ENCODE measurements at regions not wholly inside any gene's neighbourhood (a gene's known extent, or its start where the extent isn't known, plus 50 kb on each side); places are given as distances from the start of the nearest gene placed in this dataset.

DNA sequence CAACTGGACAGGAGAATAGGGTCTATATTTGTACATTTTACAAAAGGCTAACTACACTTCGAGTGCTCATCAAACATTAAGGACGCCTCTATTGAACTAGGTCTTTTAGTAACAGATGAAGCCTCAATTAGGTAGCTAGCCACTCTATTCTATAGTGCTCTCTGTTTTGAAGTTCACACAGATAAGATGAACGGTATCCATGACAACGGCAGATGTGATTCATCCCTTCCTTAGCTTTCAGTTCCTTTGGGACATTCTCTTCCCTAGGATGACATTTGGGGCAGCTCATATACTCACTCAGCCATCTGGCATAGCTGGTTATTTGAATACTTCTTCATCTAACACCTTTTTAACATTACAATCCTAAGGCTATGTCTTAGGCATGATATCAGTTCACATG lies 62.4 kb upstream of the WDFY3 start:
- Histone ChIP-seq H3K4me3 (replicated peaks in 1 of 3; ENCODE audit: insufficient read depth in 1 of 3, low read depth in 1 of 3, low read length in 3 of 3) (no peak overlapping the region), H3K27ac (ENCODE audit: insufficient read depth, low read depth, low read length) (no peak overlapping the region), H2AFZ (ENCODE audit: low read depth, low read length) (no peak overlapping the region), H3K9me1 (replicated peaks; ENCODE audit: control insufficient read depth, extremely low read depth, insufficient read depth, low read length) (no peaks in the 10 kb centered on the region), H3K9ac (replicated peaks; ENCODE audit: extremely low read depth, insufficient read depth, low read length) (no peak overlapping the region), H3K4me1 (ENCODE audit: control insufficient read depth, extremely low read depth, insufficient read depth, low read length) (no peaks in the 10 kb centered on the region), H4K20me1 (replicated peaks; ENCODE audit: control insufficient read depth, extremely low read depth, insufficient read depth, low read length) (no peaks in the 10 kb centered on the region), H3K36me3 (ENCODE audit: control insufficient read depth in 2 of 2, extremely low read depth in 1 of 2, insufficient read depth in 2 of 2, low read length in 2 of 2) (no peaks in the 10 kb centered on the region), H3K4me2 (ENCODE audit: insufficient read depth, low read length) (no peak overlapping the region), H3K27me3 (ENCODE audit: control insufficient read depth in 2 of 2, insufficient read depth in 2 of 2, low read length in 2 of 2) (peaks cover 0 to 2% of the 10 kb centered on the region in 2 experiments), H3K9me3 (replicated peaks; ENCODE audit: control insufficient read depth, insufficient read depth, low read length) (no peaks in the 10 kb centered on the region), H3K79me2 (ENCODE audit: control insufficient read depth, insufficient read depth, low read length) (no peaks in the 10 kb centered on the region)
- POLR2A ChIA-PET = no interaction called here
- dilution Hi-C loops (cut with MboI; ENCODE audit: extremely low pct_ligation_motif_present, low sequenced_read_pairs) = no loop called here
- CTCF ChIA-PET = interaction anchor here (1.3 kb wide), 1 partner anchor 279 kb away, joined by 3 read pairs; no protein-coding TSS in a partner anchor
- DNase-seq (ENCODE audit: low read depth, low spot score) (no peak), FAIRE-seq (no peak)
- BruUV-seq (replicated peaks) = no TSS peak
- TF ChIP-seq, protein P1, sequence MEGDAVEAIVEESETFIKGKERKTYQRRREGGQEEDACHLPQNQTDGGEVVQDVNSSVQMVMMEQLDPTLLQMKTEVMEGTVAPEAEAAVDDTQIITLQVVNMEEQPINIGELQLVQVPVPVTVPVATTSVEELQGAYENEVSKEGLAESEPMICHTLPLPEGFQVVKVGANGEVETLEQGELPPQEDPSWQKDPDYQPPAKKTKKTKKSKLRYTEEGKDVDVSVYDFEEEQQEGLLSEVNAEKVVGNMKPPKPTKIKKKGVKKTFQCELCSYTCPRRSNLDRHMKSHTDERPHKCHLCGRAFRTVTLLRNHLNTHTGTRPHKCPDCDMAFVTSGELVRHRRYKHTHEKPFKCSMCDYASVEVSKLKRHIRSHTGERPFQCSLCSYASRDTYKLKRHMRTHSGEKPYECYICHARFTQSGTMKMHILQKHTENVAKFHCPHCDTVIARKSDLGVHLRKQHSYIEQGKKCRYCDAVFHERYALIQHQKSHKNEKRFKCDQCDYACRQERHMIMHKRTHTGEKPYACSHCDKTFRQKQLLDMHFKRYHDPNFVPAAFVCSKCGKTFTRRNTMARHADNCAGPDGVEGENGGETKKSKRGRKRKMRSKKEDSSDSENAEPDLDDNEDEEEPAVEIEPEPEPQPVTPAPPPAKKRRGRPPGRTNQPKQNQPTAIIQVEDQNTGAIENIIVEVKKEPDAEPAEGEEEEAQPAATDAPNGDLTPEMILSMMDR (IDR thresholded peaks at IDR 0.05; ENCODE audit: extremely low read depth in 1 of 2, insufficient read depth in 1 of 2, low read depth in 1 of 2, low read length in 2 of 2) = no peak
- no peak for TF ChIP-seq POLR2A (IDR thresholded peaks at IDR 0.05; ENCODE audit: low read depth, low read length)
- no peak for TF ChIP-seq FOS (IDR thresholded peaks at IDR 0.05; ENCODE audit: borderline replicate concordance, insufficient read depth, low read length)
- TF ChIP-seq JUN (IDR thresholded peaks at IDR 0.05; ENCODE audit: borderline replicate concordance, insufficient read depth, insufficient read length, low read depth) = no peak
- TF ChIP-seq, protein P2, sequence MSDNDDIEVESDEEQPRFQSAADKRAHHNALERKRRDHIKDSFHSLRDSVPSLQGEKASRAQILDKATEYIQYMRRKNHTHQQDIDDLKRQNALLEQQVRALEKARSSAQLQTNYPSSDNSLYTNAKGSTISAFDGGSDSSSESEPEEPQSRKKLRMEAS (IDR thresholded peaks at IDR 0.05; ENCODE audit: insufficient read depth, insufficient read length) = no peak
- TF ChIP-seq GATA2 (IDR thresholded peaks at IDR 0.05; ENCODE audit: insufficient read depth, insufficient read length, low read depth, low read length) = no peak
- TF ChIP-seq EZH2 (IDR thresholded peaks at IDR 0.05; ENCODE audit: borderline replicate concordance, low read depth, low read length, severe bottlenecking) = no peak
- TF ChIP-seq MYC (IDR thresholded peaks at IDR 0.05; ENCODE audit: low read depth, low read length) = no peak
- TF ChIP-seq POLR2AphosphoS5 (IDR thresholded peaks at IDR 0.05; ENCODE audit: insufficient read depth, low read depth, low read length) = no peak
- intact Hi-C loops (cut with micrococcal nuclease) = no loop called here
